Peyer's patch (tissue), 4 donors: ENCODE measurements at regions not wholly inside any gene's neighbourhood (a gene's known extent, or its start where the extent isn't known, plus 50 kb on each side); places are given as distances from the start of the nearest gene placed in this dataset.

Source experiments
- DNase-seq, 3 donors: peaks; one replicate each; pipeline ENCODE4 v3.0.0-alpha.2; 2017 to 2019
- H3K27ac ChIP-seq, 4 donors: fragments of 200-600 bp; sonication (generic); one replicate each; pipeline ENCODE4 v1.5.1; 2016 to 2019
- H3K27me3 ChIP-seq, 2 donors: fragments of 200-600 bp; sonication (generic); one replicate each; pipeline ENCODE4 v1.5.1; 2019
- H3K36me3 ChIP-seq, 3 donors: fragments of 200-600 bp; sonication (generic); one replicate each; pipeline ENCODE4 v1.5.1; 2016 to 2019
- H3K4me1 ChIP-seq, 4 donors: fragments of 200-600 bp; sonication (generic); one replicate each; pipeline ENCODE4 v1.5.1; 2016 to 2019
- H3K4me3 ChIP-seq, 4 donors: fragments of 200-600 bp; sonication (generic); 1 replicate in 3 of 4; 2 replicates in 1 of 4; pipeline ENCODE4 v1.5.1; 2016 to 2019; ENCODE audit warnings: mild to moderate bottlenecking in 1 of 4
- H3K9me3 ChIP-seq, 4 donors: fragments of 200-600 bp; sonication (generic); one replicate each; pipeline ENCODE4 v1.5.1; 2016 to 2019; ENCODE audit warnings: mild to moderate bottlenecking in 1 of 4
- POLR2A ChIP-seq, 2 donors: fragments of 450-650 bp; IDR thresholded peaks; one replicate each; pipeline ENCODE4 v1.5.1; 2017; ENCODE audit warnings: antibody characterized with exemption in 2 of 2, mild to moderate bottlenecking in 2 of 2, moderate library complexity in 2 of 2
- TF ChIP-seq, protein P1 (sequence below), 6 experiments: fragments of 450-650 bp in 4 of 6; fragments of 200-600 bp in 2 of 6; sonication (generic) in 1 of 6; IDR thresholded peaks; one replicate each; pipeline ENCODE4 v1.5.1; 2017 to 2019; ENCODE audit warnings: antibody characterized with exemption in 6 of 6, mild to moderate bottlenecking in 3 of 6, moderate library complexity in 1 of 6

DNA sequence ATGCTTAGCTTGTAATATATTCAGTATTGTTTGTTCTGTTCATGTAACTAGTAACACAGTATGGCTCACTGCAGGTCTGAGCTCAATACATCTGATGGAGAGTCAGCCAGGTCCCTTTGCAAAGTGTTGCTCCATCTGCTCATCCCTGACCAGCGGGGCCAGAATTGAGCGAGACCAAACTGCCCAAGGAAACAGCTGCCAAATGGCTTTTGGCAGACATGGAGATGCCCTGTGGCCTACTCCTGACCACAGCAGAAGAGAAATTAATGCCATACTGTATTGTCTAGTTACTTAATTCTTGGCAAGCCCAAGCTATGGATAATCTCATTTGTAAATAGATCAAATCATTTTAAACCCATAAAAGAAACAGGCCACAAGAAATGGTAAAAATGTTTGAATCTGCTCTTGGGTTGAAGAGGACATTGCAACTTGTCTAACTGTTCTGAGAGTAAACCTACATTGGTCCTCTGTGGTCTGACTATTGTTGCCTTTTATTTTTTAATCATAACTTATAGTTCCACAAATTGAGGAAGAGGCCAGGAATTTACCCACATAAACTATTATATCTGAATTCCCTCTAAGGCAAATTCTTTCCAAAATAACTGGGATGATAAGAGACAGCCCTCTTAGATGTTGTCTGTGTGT, 209.5 kb downstream of the EBLN2 start:
- H3K36me3 ChIP-seq: no peaks in the 10 kb centered on the region
- no peaks in the 10 kb centered on the region for H3K9me3 ChIP-seq
- TF ChIP-seq, protein P1, sequence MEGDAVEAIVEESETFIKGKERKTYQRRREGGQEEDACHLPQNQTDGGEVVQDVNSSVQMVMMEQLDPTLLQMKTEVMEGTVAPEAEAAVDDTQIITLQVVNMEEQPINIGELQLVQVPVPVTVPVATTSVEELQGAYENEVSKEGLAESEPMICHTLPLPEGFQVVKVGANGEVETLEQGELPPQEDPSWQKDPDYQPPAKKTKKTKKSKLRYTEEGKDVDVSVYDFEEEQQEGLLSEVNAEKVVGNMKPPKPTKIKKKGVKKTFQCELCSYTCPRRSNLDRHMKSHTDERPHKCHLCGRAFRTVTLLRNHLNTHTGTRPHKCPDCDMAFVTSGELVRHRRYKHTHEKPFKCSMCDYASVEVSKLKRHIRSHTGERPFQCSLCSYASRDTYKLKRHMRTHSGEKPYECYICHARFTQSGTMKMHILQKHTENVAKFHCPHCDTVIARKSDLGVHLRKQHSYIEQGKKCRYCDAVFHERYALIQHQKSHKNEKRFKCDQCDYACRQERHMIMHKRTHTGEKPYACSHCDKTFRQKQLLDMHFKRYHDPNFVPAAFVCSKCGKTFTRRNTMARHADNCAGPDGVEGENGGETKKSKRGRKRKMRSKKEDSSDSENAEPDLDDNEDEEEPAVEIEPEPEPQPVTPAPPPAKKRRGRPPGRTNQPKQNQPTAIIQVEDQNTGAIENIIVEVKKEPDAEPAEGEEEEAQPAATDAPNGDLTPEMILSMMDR (IDR thresholded peaks at IDR 0.05): no peak
- TF ChIP-seq POLR2A (IDR thresholded peaks at IDR 0.05): no peak
- no peaks in the 10 kb centered on the region for H3K4me1 ChIP-seq
- H3K27me3 ChIP-seq: no peaks in the 10 kb centered on the region
- H3K4me3 ChIP-seq: no peak overlapping the region
- no peak for DNase-seq
- no peak overlapping the region for H3K27ac ChIP-seq

DNA sequence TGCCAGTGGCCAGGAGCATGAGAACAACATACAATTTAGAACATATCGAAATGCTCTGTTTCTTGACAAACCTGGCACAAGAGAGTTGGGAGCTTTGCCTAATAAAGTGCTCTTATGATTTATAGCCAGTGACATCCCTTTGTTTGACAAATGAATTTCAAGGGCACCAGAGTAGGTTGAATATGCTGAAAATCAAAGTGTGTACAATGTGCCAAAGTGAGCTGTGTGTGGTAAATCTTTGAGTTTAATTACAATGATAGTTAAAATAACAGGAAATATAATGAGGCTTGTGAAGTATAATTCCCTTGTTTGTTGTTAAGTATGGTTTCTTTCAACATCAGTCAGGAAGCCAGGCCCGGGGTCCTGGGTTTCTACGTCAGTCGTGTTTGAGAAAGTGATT, 211.9 kb downstream of the EBLN2 start:
- no peak overlapping the region for H3K4me3 ChIP-seq
- H3K4me1 ChIP-seq: no peaks in the 10 kb centered on the region
- H3K27ac ChIP-seq: no peak overlapping the region
- H3K9me3 ChIP-seq: no peaks in the 10 kb centered on the region
- H3K36me3 ChIP-seq: no peaks in the 10 kb centered on the region
- no peak for DNase-seq
- no peaks in the 10 kb centered on the region for H3K27me3 ChIP-seq
- TF ChIP-seq, protein P1 (IDR thresholded peaks at IDR 0.05): no peak
- no peak for TF ChIP-seq POLR2A (IDR thresholded peaks at IDR 0.05)

DNA sequence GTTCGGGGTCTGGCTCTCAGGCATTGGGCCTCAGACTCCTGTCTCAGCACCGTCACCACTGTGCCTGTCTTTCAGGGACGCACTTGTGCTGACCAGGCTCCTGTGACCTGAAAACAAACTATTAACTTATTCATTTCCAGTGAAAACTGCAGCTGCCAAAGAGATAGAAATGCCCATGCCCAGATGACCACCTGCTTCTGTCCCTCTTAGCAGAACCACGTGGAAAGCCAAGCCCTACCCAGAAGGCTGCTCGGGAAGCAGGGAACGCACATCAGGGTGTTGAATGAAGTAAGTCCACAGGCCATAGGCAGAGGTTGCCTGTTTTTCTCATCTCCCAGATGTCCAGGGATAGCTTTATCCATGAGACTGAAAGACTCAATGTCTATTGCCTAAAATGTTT, 219.3 kb downstream of the EBLN2 start:
- H3K9me3 ChIP-seq: no peaks in the 10 kb centered on the region
- H3K27ac ChIP-seq: no peak overlapping the region
- DNase-seq: no peak
- no peaks in the 10 kb centered on the region for H3K27me3 ChIP-seq
- no peaks in the 10 kb centered on the region for H3K4me1 ChIP-seq
- TF ChIP-seq POLR2A (IDR thresholded peaks at IDR 0.05): no peak
- TF ChIP-seq, protein P1 (IDR thresholded peaks at IDR 0.05): no peak
- H3K4me3 ChIP-seq: no peak overlapping the region
- H3K36me3 ChIP-seq: no peaks in the 10 kb centered on the region

DNA sequence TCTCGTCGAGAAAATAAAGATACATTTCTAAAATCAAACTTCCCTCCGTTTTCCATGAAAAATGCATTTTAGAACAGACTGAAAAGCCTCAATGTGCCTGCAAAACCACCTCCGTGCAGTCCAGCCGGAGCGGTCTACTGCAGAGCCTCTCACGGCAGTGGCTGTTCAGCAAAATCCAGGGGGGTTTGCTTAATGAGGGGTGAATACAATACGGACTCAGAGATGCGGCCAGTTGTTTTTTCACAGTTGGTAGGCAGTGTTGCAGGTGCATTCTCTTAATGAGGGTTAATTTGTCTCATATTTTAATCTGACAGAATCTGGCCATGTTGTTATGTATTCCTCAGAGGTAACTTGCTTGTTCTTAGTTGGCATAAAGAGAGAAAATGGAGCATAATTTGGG, 223.0 kb downstream of the EBLN2 start:
- no peak for TF ChIP-seq POLR2A (IDR thresholded peaks at IDR 0.05)
- TF ChIP-seq, protein P1 (IDR thresholded peaks at IDR 0.05): no peak
- H3K27ac ChIP-seq: no peak overlapping the region

GRCh38 chr3:73291541-73291940, 230.1 kb downstream of the EBLN2 start:
- no peaks in the 10 kb centered on the region for H3K9me3 ChIP-seq
- TF ChIP-seq POLR2A (IDR thresholded peaks at IDR 0.05): no peak
- TF ChIP-seq, protein P1 (IDR thresholded peaks at IDR 0.05): no peak
- DNase-seq: no peak
- no peak overlapping the region for H3K4me3 ChIP-seq
- H3K27ac ChIP-seq: no peak overlapping the region
- H3K36me3 ChIP-seq: no peaks in the 10 kb centered on the region
- no peaks in the 10 kb centered on the region for H3K27me3 ChIP-seq
- no peaks in the 10 kb centered on the region for H3K4me1 ChIP-seq

More for the DNA sequence above, 223.0 kb downstream of the EBLN2 start:
- no peaks in the 10 kb centered on the region for H3K4me1 ChIP-seq
- H3K4me3 ChIP-seq: no peak overlapping the region
- no peak for DNase-seq
- H3K36me3 ChIP-seq: no peaks in the 10 kb centered on the region
- no peaks in the 10 kb centered on the region for H3K27me3 ChIP-seq
- H3K9me3 ChIP-seq: no peaks in the 10 kb centered on the region

DNA sequence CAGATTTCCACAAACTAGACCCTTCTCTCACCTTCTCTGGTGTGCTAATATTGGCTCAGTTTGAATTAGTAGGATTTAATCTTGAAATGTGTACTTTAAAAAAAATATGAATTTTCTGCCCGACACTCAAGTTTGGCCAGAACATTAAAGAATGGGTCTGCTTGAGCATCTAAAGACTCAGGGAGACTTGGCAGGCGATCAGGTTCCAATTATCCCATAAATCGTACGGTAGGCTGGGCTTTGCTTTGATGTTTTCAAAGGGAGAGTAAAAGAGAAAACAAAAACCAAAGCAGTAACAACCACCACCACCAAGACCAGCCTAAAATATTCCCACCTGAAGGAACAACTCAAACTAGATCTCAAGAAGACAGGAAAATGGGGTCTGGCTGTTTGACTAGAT, 230.8 kb downstream of the EBLN2 start:
- DNase-seq: no peak

More for the DNA sequence above, 230.8 kb downstream of the EBLN2 start:
- H3K27me3 ChIP-seq: no peaks in the 10 kb centered on the region
- no peak overlapping the region for H3K27ac ChIP-seq
- TF ChIP-seq, protein P1 (IDR thresholded peaks at IDR 0.05): no peak
- no peak for TF ChIP-seq POLR2A (IDR thresholded peaks at IDR 0.05)
- no peak overlapping the region for H3K4me3 ChIP-seq
- H3K36me3 ChIP-seq: no peaks in the 10 kb centered on the region
- H3K4me1 ChIP-seq: no peaks in the 10 kb centered on the region
- no peaks in the 10 kb centered on the region for H3K9me3 ChIP-seq
